ENCODE measurements at regions not wholly inside any gene's neighbourhood (a gene's known extent, or its start where the extent isn't known, plus 50 kb on each side); places are given as distances from the start of the nearest gene placed in this dataset.

DNA sequence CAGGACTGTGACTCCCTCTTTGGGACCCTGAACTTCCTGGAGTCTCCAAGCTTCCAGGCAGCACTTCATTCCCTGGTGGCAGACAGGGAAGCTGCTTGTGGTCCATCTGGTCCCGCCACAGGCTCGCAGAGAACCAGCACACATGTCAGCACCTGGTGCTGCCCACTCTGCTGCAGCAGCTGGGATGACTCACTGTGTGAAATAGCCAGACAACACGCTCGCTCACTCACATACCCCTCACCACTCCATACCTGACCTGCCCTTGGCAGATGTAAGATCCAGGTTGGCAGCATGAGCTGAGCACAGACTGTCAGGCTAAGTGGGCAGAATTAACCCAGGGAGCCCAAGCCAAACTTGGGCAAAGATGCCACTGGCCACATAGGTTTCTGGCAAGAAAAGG is 613.5 kb downstream of the PCDH18 start:
- TF ChIP-seq POLR2A (IDR thresholded peaks at IDR 0.05) (no peak), POLR2AphosphoS5 (IDR thresholded peaks at IDR 0.05) (no peak), EP300 (IDR thresholded peaks at IDR 0.05) (no peak)
- TF ChIP-seq, protein P1, sequence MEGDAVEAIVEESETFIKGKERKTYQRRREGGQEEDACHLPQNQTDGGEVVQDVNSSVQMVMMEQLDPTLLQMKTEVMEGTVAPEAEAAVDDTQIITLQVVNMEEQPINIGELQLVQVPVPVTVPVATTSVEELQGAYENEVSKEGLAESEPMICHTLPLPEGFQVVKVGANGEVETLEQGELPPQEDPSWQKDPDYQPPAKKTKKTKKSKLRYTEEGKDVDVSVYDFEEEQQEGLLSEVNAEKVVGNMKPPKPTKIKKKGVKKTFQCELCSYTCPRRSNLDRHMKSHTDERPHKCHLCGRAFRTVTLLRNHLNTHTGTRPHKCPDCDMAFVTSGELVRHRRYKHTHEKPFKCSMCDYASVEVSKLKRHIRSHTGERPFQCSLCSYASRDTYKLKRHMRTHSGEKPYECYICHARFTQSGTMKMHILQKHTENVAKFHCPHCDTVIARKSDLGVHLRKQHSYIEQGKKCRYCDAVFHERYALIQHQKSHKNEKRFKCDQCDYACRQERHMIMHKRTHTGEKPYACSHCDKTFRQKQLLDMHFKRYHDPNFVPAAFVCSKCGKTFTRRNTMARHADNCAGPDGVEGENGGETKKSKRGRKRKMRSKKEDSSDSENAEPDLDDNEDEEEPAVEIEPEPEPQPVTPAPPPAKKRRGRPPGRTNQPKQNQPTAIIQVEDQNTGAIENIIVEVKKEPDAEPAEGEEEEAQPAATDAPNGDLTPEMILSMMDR (IDR thresholded peaks at IDR 0.05), result no peak
